NCI-H526 (cell line): ENCODE measurements at regions not wholly inside any gene's neighbourhood (a gene's known extent, or its start where the extent isn't known, plus 50 kb on each side); places are given as distances from the start of the nearest gene placed in this dataset.
"Not testable (repeated sequence)": the region's sequence is repeated elsewhere in the genome, so short reads cannot be mapped to it uniquely, and the experiment has no call there.

Source experiments
- DNase-seq, 2 experiments: peaks; one replicate each; lab custom pipeline; 2025; lab: John Stamatoyannopoulos, UW

GRCh38 chr10:44745920-44746319 is 165.2 kb upstream of the TMEM72 start:
- no peak for DNase-seq

DNA sequence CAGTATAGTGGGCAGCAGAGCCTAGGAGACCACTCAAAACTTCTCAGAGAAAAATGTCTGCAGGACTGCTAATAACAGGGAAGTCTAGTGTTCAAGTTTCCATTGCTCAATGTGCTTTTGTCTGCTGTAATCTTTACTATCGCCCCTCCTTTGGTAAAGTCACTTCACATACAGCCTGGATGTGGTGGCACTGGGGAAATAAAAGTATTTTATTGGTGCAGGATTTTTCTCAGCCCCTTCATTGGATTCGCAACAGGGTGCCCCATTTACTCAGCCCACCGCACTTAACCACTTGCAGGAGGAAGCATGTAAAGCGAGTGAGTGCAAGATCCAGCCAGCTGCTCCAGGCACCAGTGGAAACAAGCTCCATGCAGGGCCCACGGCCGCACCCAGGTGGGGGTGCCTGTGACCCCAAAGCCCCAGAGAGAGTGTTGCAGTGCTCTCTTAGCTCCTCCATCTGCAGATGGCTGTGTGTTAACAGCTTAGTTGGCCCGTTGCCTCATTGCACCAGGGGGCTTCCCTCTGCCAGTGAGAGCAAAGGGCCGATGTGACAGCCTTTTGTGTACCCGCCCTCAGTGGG is 163.5 kb upstream of the TMEM72 start:
- no peak for DNase-seq

- no peak for DNase-seq
Observed at GRCh38 chr10:44749151-44749550, 162.0 kb upstream of the TMEM72 start.

- no peak for DNase-seq
Observed at GRCh38 chr10:44752451-44753441, 158.4 kb upstream of the TMEM72 start.

DNA sequence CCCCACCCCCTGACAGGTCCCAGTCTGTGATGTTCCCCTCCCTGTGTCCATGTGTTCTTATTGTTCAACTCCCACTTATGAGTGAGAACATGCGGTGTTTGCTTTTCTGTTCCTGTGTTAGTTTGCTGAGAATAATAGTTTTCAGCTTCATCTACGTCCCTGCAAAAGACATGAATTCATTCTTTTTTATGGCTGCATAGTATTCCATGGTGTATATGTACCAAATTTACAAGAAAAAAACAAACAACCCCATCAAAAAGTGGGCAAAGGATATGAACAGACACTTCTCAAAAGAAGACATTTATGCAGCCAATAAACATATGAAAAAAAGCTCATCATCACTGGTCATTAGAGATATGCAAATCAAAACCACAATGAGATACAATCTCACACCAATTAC is 156.8 kb upstream of the TMEM72 start:
- not testable (repeated sequence) for DNase-seq

DNA sequence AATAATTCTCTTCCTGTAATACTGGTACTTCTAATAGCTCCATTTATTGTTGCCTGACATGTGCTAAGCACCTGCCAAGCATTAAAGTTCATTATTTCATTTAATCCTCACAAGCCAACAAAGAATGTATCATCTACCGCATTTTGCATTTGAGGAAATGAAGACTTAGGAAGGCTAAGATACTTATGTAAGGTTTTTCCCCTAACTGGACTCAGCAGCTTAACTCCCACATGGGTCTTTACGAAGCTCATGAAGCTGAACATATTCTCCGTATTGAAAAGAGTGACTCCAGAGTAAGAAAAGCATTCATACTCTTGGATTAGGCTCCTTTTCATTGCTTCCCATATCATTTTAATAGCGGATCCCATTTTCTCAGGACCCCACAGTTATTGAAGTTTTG is 155.7 kb upstream of the TMEM72 start:
- no peak for DNase-seq

DNA sequence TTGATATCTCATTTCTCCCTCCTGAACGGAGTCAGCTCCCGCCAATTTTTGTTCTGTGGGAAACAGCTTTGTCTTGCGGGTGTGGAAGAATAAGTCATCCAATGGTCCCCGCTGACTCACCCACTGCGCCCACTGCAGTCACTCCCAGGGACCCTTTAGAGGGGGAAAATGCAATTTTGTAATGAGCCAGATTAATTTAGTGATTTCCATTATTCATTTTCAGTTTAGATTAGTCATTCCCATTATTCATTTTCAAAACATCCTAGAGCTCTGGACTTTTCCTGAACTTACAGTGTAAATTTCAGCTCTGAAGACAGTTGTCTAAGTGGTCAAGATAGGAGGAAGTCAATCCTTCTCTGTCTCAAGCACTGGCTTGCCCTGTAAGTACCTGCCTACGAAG is 154.9 kb upstream of the TMEM72 start:
- DNase-seq, result no peak

- DNase-seq, result no peak
Observed at GRCh38 chr10:44757551-44758205, 153.5 kb upstream of the TMEM72 start.

DNA sequence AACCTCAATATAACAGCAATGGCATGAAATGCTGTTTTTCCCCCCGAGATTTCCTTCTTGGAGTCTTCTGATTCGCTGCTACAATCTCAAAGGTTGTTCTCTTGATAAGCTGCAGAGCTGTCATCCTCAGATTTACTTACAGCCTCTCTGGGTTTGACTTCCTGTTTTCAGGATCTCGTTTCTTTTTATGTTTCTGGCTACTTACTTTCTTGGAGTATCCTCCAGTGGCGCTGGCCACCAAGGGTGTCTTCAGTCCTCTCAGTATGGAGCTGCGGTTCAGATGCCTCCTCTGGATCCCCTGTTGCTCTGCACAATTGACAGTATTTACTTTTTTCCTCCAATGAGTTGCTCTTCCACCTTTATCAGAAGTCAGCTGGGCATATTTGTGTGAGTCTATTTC is 152.0 kb upstream of the TMEM72 start:
- DNase-seq, result no peak

DNA sequence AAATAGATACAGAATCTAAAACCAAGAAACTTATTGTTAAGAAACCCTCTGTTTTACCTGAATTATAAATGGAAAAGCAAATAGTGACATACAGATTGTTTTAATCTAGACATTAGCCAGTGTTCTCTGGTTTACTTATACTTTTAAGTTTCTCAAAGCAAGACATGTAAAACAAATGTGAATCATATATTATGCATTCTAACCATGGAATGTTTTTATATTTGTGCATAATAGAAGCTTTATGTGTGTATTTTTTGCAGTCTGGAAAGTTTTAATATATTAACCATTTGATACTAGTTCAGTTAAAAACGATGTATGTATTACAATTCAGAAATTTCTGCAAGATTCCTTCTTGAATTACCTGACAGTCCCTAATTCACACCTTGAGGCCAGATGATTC is 150.6 kb upstream of the TMEM72 start:
- no peak for DNase-seq

DNA sequence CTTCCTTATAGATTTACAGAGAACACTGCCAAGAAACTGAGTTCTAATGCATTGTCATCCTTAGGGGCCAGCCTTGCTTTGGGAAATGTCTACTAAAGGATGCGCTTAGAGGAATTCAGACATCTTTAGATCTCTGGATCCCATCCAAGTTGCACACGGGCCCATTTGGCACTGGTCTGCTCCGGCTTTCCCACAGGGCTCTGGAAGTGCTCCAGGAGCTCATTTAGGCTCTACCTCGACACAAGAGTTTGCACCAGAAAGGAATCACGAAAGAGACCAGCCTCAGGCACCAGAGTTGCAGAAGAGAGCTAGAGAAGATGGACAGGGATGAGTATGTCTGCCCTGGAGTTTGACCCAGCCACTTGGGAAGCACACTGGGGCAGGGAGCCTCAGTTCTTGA is 150.1 kb upstream of the TMEM72 start:
- DNase-seq, result no peak

- no peak for DNase-seq
Observed at GRCh38 chr10:44763331-44763730, 147.8 kb upstream of the TMEM72 start.

DNA sequence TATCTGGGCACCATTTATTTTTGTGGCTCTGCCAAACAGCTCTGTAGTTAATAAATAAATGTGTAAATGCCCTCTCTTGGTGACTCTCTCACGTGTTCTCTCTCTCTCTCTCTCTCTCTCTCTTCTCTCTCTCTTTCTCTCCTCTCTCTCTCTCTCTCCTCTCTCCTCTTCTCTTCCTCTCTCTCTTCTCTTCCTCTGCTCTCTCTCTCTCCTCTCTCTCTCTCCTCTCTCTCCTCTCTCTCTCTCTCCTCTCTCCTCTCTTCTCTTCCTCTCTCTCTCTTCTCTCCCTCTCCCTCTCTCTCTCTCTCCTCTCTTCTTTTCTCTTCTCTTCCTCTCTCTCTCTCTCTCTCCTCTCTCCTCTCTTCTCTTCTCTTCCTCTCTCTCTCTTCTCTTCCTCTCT is 145.8 kb upstream of the TMEM72 start:
- no peak for DNase-seq

DNA sequence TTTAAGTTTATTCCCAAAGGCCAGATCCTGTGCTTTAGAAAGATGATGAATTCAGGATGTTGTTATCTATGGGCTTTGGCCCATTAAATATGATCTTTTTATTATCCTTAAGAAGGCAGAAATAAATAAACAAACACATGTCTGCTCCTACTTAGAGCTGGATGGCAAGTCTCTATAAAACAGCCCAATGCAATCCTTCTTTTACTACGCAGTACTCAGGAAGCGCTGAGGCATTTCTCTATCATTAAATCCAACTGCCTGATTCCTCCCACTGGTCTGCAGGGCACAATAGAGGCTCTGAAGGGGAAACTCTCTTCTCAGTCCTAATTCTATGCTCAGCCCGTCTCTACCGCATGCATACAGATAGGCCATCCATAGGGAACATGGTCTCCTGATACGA is 144.5 kb upstream of the TMEM72 start:
- no peak for DNase-seq

DNA sequence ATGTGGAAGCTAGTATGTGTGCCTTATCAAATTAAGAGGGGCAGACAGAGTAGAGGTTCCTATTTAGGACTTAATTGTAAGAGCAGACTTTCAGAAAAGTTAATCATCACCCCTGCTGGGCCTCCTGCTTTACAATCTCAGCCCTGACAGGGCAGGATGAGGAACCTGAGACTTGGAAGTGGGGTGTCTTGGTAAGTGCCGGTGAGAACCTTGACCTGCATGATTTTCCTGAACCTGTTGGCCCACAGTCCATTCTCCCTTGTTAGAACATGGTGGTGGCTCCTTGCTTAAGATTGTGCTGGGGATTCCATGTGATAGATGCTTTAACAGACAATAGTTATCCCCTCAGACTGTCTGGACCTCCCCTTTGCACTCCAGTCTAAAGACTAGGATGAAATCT is 141.7 kb upstream of the TMEM72 start:
- no peak for DNase-seq

- no peak for DNase-seq
Observed at GRCh38 chr10:44771233-44771995, 139.7 kb upstream of the TMEM72 start.

DNA sequence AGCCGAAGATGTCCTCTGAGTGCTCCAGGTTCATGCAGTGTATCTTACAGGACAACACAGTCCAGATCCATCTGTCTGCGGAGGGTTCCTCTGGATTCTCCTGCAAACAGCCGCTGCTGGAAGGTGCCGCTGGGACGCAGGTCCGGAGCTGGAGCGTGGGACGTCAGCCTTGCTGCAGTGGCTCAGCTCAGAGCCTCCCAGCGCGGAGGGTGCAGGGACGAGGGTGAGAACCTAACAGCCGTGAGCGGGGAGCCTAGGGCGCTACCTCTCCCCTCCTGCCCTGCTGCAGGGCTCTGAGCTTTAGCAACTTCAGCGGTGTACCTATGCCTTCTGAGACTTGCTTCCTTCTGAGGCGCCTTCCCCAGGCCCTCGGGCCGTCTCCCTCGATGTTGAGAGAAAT is 137.6 kb upstream of the TMEM72 start:
- DNase-seq, result no peak

DNA sequence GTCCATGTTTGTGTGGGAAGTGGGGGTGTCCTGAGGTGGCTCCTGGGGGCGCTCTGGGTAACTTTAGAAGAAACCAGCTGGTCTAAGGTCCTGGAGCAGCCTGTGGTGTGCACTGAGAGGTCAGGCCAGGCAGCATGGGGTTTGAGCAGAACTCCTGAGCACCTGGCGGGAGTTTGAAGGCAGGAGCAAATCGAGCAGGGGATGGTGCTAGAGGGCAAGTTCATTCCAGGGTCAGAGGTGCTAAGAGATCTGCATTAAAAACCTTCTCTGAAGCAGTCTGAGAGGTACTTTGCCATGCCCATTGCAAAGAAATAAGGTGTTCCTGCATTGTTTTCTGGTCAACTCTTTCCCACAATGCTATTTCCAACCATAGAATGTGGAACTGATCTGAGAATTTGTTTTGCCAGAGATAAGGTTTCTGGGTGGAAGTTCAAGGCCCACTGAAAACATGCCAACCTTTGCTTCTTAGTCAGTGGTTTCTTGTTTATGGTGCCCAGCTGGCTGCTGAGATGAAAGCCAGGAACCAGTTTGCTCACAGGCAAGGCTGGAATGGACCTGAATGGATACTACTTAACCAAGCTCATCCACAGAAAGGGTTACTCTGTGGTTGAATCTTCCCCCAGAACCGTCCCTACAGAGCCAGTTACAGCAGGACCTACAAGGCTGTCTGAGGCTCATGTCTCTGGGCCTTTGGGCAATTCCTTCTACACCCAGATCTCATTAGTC is 136.3 kb upstream of the TMEM72 start:
- DNase-seq, result no peak

- DNase-seq, result no peak
Observed at GRCh38 chr10:44775402-44775741, 135.8 kb upstream of the TMEM72 start.

GRCh38 chr10:44776181-44776580 is 135.0 kb upstream of the TMEM72 start:
- no peak for DNase-seq

DNA sequence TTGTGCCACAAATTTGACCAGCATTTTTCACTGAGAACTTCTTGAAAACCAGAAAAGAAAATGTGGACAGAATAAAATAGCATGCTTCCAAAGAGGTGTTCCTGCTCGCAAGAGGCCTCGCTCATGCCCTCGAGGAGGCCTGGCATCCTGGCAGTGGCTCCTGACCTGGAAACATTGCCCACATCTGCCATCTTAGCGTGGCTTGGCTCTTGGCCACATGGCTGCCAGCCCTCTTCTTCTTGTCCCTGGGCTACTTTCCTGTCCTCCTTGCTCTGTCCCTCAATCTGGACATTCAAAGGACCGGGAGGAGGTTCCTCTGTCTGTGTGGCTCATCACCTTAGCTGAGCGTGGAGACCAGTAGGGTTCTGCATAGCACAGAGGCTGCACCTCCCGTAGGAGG is 131.6 kb upstream of the TMEM72 start:
- DNase-seq, result no peak

- no peak for DNase-seq
Observed at GRCh38 chr10:44780426-44780825, 130.7 kb upstream of the TMEM72 start.
